Panc1 (cell line): ENCODE measurements at regions not wholly inside any gene's neighbourhood (a gene's known extent, or its start where the extent isn't known, plus 50 kb on each side); places are given as distances from the start of the nearest gene placed in this dataset.

Source experiments
- ATAC-seq: fragments of 200-7000 bp; cut with Tn5 transposase; 2 replicates; pipeline ENCODE4 v1.9.1; 2020; ENCODE audit warnings: mild to moderate bottlenecking, moderate library complexity
- BruUV-seq: library from RNA; stranded (reverse); fragments of 400-500 nt; replicated peaks from 2 replicates; lab custom pipeline; 2021; lab: Mats Ljungman, UMichigan
- CTCF ChIA-PET: fragments of 300-600 bp; sonication (Branson Sonifier 250); formaldehyde crosslinking; loops from one replicate; lab custom pipeline; 2022; ENCODE audit warnings: antibody characterized with exemption; lab: Charles Lee
- POLR2A ChIA-PET: fragments of 300-600 bp; sonication (Branson Sonifier 250); formaldehyde crosslinking; loops from one replicate; lab custom pipeline; 2022; ENCODE audit warnings: antibody characterized with exemption; lab: Charles Lee
- DNase-seq: peaks from one replicate; pipeline ENCODE4 v3.0.0-alpha.2; 2010; ENCODE audit warnings: low read depth, low spot score
- H3K27ac ChIP-seq: 2 replicates; pipeline ENCODE4 v1.5.1; 2011; ENCODE audit warnings: mild to moderate bottlenecking, low read length, inconsistent platforms
- H3K27me3 ChIP-seq: fragments of 200-500 bp; sonication (Bioruptor generic); 2 replicates; pipeline ENCODE4 v1.6.0; 2014; ENCODE audit warnings: low read length, inconsistent platforms; ENCODE audit not compliant: control insufficient read depth, insufficient read depth
- H3K36me3 ChIP-seq: fragments of 200-500 bp; sonication (Bioruptor generic); 2 replicates; pipeline ENCODE4 v1.5.1; 2014; ENCODE audit warnings: inconsistent platforms, mild to moderate bottlenecking, low read length, moderate library complexity; ENCODE audit not compliant: control insufficient read depth, insufficient read depth
- H3K4me1 ChIP-seq: 2 replicates; pipeline ENCODE4 v1.5.1; 2011; ENCODE audit warnings: inconsistent platforms, mild to moderate bottlenecking, low read length, moderate library complexity; ENCODE audit not compliant: control insufficient read depth, insufficient read depth
- H3K4me3 ChIP-seq, 2 experiments: 2 replicates each; pipeline ENCODE4 v1.5.1; 2011 to 2012; ENCODE audit warnings: low read depth in 2 of 2, low read length in 2 of 2, mild to moderate bottlenecking in 2 of 2, inconsistent platforms in 1 of 2, moderate library complexity in 1 of 2
- H3K9me3 ChIP-seq: fragments of 200-500 bp; sonication (Bioruptor generic); 2 replicates; pipeline ENCODE4 v1.5.1; 2014; ENCODE audit warnings: low read depth, mild to moderate bottlenecking, inconsistent platforms, low read length, moderate library complexity; ENCODE audit not compliant: control insufficient read depth, insufficient read depth
- CTCF ChIP-seq: fragments of 450-650 bp; IDR thresholded peaks from 2 replicates; pipeline ENCODE4 v1.5.1; 2017; ENCODE audit warnings: mild to moderate bottlenecking
- POLR2AphosphoS5 ChIP-seq: IDR thresholded peaks from 2 replicates; pipeline ENCODE4 v1.6.1; 2012; ENCODE audit warnings: mild to moderate bottlenecking, low read depth, low read length, moderate library complexity
- REST ChIP-seq, 2 experiments: IDR thresholded peaks; 2 replicates each; pipeline ENCODE4 v1.6.1; 2011 to 2012; ENCODE audit warnings: low read depth in 2 of 2, control low read depth in 1 of 2, low read length in 1 of 2, mild to moderate bottlenecking in 1 of 2, moderate library complexity in 1 of 2; ENCODE audit not compliant: insufficient read depth in 1 of 2
- SIN3A ChIP-seq: IDR thresholded peaks from 2 replicates; pipeline ENCODE4 v1.6.1; 2012; ENCODE audit warnings: low read depth, mild to moderate bottlenecking, low read length, moderate library complexity, borderline replicate concordance; ENCODE audit not compliant: insufficient read depth
- TCF7L2 ChIP-seq: IDR thresholded peaks from 2 replicates; pipeline ENCODE4 v1.6.1; 2011; ENCODE audit warnings: mild to moderate bottlenecking, low read depth, low read length, inconsistent platforms
- in situ Hi-C: cut with HindIII; loops from 2 replicates; pipeline ENCODE4 v1.10.0; 2016; ENCODE audit warnings: low sequenced_read_pairs, low pct_unique_long_range_greater_than_20kb
- intact Hi-C: fragments of 100-400 bp; cut with micrococcal nuclease; formaldehyde crosslinking; loops from one replicate; pipeline ENCODE4 v1.10.0; 2022; ENCODE audit not compliant: unreplicated experiment

- ChIA-PET POLR2A (no interaction called here), CTCF (no interaction called here)
- BruUV-seq: no TSS peak
- Histone ChIP-seq H3K36me3 (no peaks in the 10 kb centered on the region), H3K4me1 (no peaks in the 10 kb centered on the region), H3K4me3 (no peak overlapping the region), H3K9me3 (no peaks in the 10 kb centered on the region), H3K27ac (no peak overlapping the region), H3K27me3 (no peaks in the 10 kb centered on the region)
- TF ChIP-seq SIN3A: no peak
- TF ChIP-seq CTCF: no peak
- no peak for TF ChIP-seq POLR2AphosphoS5
- no peak for TF ChIP-seq TCF7L2
- TF ChIP-seq REST (IDR thresholded peaks at IDR 0.05; ENCODE audit: insufficient read depth in 1 of 2, low read depth in 2 of 2, low read length in 1 of 2): no peak
- intact Hi-C loops: no loop called here
- DNase-seq (no peak), ATAC-seq (no peak)
- in situ Hi-C loops: no loop called here
Measured at GRCh38 chr10:20688797-20689544, 208.1 kb downstream of the NEBL start.

GRCh38 chr10:20686015-20686635 lies 211.0 kb downstream of the NEBL start:
- H3K9me3 ChIP-seq: no peaks in the 10 kb centered on the region
- POLR2A ChIA-PET: no interaction called here
- intact Hi-C loops: no loop called here
- in situ Hi-C loops: no loop called here
- BruUV-seq: no TSS peak
- no peaks in the 10 kb centered on the region for H3K27me3 ChIP-seq
- ATAC-seq (no peak), DNase-seq (no peak)
- no peaks in the 10 kb centered on the region for H3K4me1 ChIP-seq
- no peaks in the 10 kb centered on the region for H3K36me3 ChIP-seq
- H3K4me3 ChIP-seq: no peak overlapping the region
- no peak overlapping the region for H3K27ac ChIP-seq
- CTCF ChIA-PET: no interaction called here
- TF ChIP-seq REST (IDR thresholded peaks at IDR 0.05; ENCODE audit: insufficient read depth in 1 of 2, low read depth in 2 of 2, low read length in 1 of 2): no peak
- TF ChIP-seq TCF7L2: no peak
- TF ChIP-seq SIN3A: no peak
- no peak for TF ChIP-seq CTCF
- no peak for TF ChIP-seq POLR2AphosphoS5
